GM23338 (cell line): ENCODE measurements at regions not wholly inside any gene's neighbourhood (a gene's known extent, or its start where the extent isn't known, plus 50 kb on each side); places are given as distances from the start of the nearest gene placed in this dataset.
A peak's percentile ranks its signal among the peaks of the same experiment; 100 is the strongest.

Experiments used
- ATAC-seq: fragments of 200-7000 bp; cut with Tn5 transposase; 3 replicates; pipeline ENCODE4 v1.9.1; 2020
- DNase-seq: peaks from one replicate; pipeline ENCODE4 v3.0.0-alpha.2; 2015; ENCODE audit warnings: low spot score
- H2AFZ ChIP-seq: fragments of 200-600 bp; sonication (generic); 2 replicates; pipeline ENCODE4 v1.8.0; 2016; ENCODE audit warnings: antibody characterized with exemption, mild to moderate bottlenecking, moderate library complexity
- H3F3A ChIP-seq: fragments of 200-600 bp; sonication (generic); replicated peaks from 2 replicates; pipeline ENCODE4 v1.8.0; 2017; ENCODE audit warnings: antibody characterized with exemption, mixed run types, low read depth
- H3K27ac ChIP-seq: fragments of 200-600 bp; sonication (generic); 2 replicates; pipeline ENCODE4 v1.6.1; 2016; ENCODE audit warnings: low read depth
- H3K27me3 ChIP-seq: fragments of 200-600 bp; sonication (generic); 2 replicates; pipeline ENCODE4 v1.8.0; 2016; ENCODE audit warnings: mild to moderate bottlenecking, mixed run types, moderate library complexity; ENCODE audit not compliant: insufficient read depth
- H3K36me3 ChIP-seq: fragments of 200-600 bp; sonication (generic); 2 replicates; pipeline ENCODE4 v1.8.0; 2016; ENCODE audit warnings: mild to moderate bottlenecking; ENCODE audit not compliant: insufficient read depth
- H3K4me1 ChIP-seq: fragments of 200-600 bp; sonication (generic); 2 replicates; pipeline ENCODE4 v1.8.0; 2016; ENCODE audit warnings: mild to moderate bottlenecking, moderate library complexity; ENCODE audit not compliant: insufficient read depth
- H3K4me2 ChIP-seq: fragments of 200-600 bp; sonication (generic); 2 replicates; pipeline ENCODE4 v1.7.1; 2017; ENCODE audit warnings: mixed run types
- H3K4me3 ChIP-seq: fragments of 200-600 bp; sonication (generic); 2 replicates; pipeline ENCODE4 v1.6.1; 2016; ENCODE audit warnings: mixed run types
- H3K79me2 ChIP-seq: fragments of 200-600 bp; sonication (generic); replicated peaks from 2 replicates; pipeline ENCODE4 v1.8.0; 2017; ENCODE audit warnings: mild to moderate bottlenecking; ENCODE audit not compliant: insufficient read depth
- H3K9me2 ChIP-seq: fragments of 200-600 bp; sonication (generic); 2 replicates; pipeline ENCODE4 v1.8.0; 2017; ENCODE audit not compliant: insufficient read depth
- H4K20me1 ChIP-seq: fragments of 200-600 bp; sonication (generic); replicated peaks from 2 replicates; pipeline ENCODE4 v1.8.0; 2017; ENCODE audit warnings: mild to moderate bottlenecking; ENCODE audit not compliant: insufficient read depth
- H3K27ac Mint-ChIP-seq: 2 replicates; pipeline ENCODE4 v1.8.0; 2020; ENCODE audit warnings: inconsistent platforms, mild to moderate bottlenecking, moderate library complexity, mixed read lengths
- H3K27me3 Mint-ChIP-seq: 3 replicates; pipeline ENCODE4 v1.8.0; 2022; ENCODE audit warnings: low read depth, mild to moderate bottlenecking, moderate library complexity, mixed read lengths, inconsistent platforms; ENCODE audit not compliant: insufficient read depth, poor library complexity
- H3K36me3 Mint-ChIP-seq: 3 replicates; pipeline ENCODE4 v1.8.0; 2021; ENCODE audit warnings: low read depth, mild to moderate bottlenecking, inconsistent platforms, moderate library complexity, mixed read lengths
- H3K4me1 Mint-ChIP-seq: 3 replicates; pipeline ENCODE4 v1.8.0; 2020; ENCODE audit warnings: mild to moderate bottlenecking, inconsistent platforms, mixed read lengths
- H3K4me3 Mint-ChIP-seq: 3 replicates; pipeline ENCODE4 v1.8.0; 2021; ENCODE audit warnings: moderate library complexity, mild to moderate bottlenecking, inconsistent platforms, mixed read lengths
- H3K9me3 Mint-ChIP-seq: 3 replicates; pipeline ENCODE4 v1.8.0; 2020; ENCODE audit warnings: moderate library complexity, mild to moderate bottlenecking, inconsistent platforms, mixed read lengths
- CREB1 ChIP-seq: fragments of 250-450 bp; sonication (Bioruptor Pico); IDR thresholded peaks from 2 replicates; pipeline ENCODE4 v1.5.0; 2020; ENCODE audit warnings: low read depth, mild to moderate bottlenecking, moderate library complexity
- ETS1 ChIP-seq: IDR thresholded peaks from 2 replicates; pipeline ENCODE4 v1.6.1; 2016; ENCODE audit warnings: antibody characterized with exemption
- EZH2 ChIP-seq: fragments of 200-600 bp; sonication (generic); IDR thresholded peaks from one replicate; pipeline ENCODE4 v1.8.0; 2017; ENCODE audit warnings: antibody characterized with exemption, mild to moderate bottlenecking, low read depth; ENCODE audit not compliant: unreplicated experiment
- EZH2phosphoT487 ChIP-seq: fragments of 200-600 bp; sonication (generic); IDR thresholded peaks from one replicate; pipeline ENCODE4 v1.8.1; 2018; ENCODE audit warnings: antibody characterized with exemption; ENCODE audit not compliant: unreplicated experiment
- JUNB ChIP-seq: IDR thresholded peaks from one replicate; pipeline ENCODE4 v1.6.1; 2016; ENCODE audit warnings: antibody characterized with exemption; ENCODE audit not compliant: unreplicated experiment
- NANOG ChIP-seq: IDR thresholded peaks from 2 replicates; pipeline ENCODE4 v1.6.1; 2016; ENCODE audit warnings: antibody characterized with exemption, borderline replicate concordance
- REST ChIP-seq: IDR thresholded peaks from one replicate; pipeline ENCODE4 v1.6.1; 2018; ENCODE audit warnings: antibody characterized with exemption; ENCODE audit not compliant: unreplicated experiment
- STAT1 ChIP-seq: IDR thresholded peaks from one replicate; pipeline ENCODE4 v1.6.1; 2016; ENCODE audit warnings: antibody characterized with exemption; ENCODE audit not compliant: unreplicated experiment
- ZNF114 ChIP-seq: fragments of 250-450 bp; sonication (Bioruptor Pico); IDR thresholded peaks from 2 replicates; pipeline ENCODE4 v1.5.0; 2020; ENCODE audit warnings: mild to moderate bottlenecking, moderate library complexity
- ZNF331 ChIP-seq: fragments of 250-450 bp; sonication (Bioruptor Pico); IDR thresholded peaks from 2 replicates; pipeline ENCODE4 v1.5.0; 2020; ENCODE audit warnings: low read depth, mild to moderate bottlenecking, moderate library complexity

GRCh38 chr10:3397846-3398245 is 225.3 kb upstream of the PITRM1 start:
- DNase-seq (no peak), ATAC-seq (no peak)
- H3K27me3 ChIP-seq: no peaks in the 10 kb centered on the region
- no peaks in the 10 kb centered on the region for H3K9me2 ChIP-seq
- H3K4me1 Mint-ChIP-seq: peaks cover 11% of the 10 kb centered on the region; the same call in 2 of the 3 replicates
- H4K20me1 ChIP-seq: no peaks in the 10 kb centered on the region
- no peaks in the 10 kb centered on the region for H3F3A ChIP-seq
- H3K36me3 ChIP-seq: no peaks in the 10 kb centered on the region
- H3K36me3 Mint-ChIP-seq: peaks cover 5% of the 10 kb centered on the region; the same call in 2 of the 3 replicates
- peaks cover 11% of the 10 kb centered on the region for H3K9me3 Mint-ChIP-seq
- H3K27ac ChIP-seq: no peak overlapping the region
- TF ChIP-seq CREB1 (CRISPR knock-in tag) (no peak), EZH2phosphoT487 (no peak), REST (no peak)
- H3K27me3 Mint-ChIP-seq: no peaks in the 10 kb centered on the region
- H3K4me2 ChIP-seq: no peak overlapping the region
- no peaks in the 10 kb centered on the region for H3K79me2 ChIP-seq
- H3K4me1 ChIP-seq: no peaks in the 10 kb centered on the region; the same call in 1 of the 2 replicates
- H2AFZ ChIP-seq: no peak overlapping the region
- no peak overlapping the region for H3K4me3 ChIP-seq
- peak overlapping the region; percentile 14; the same call in 1 of the 2 replicates for H3K27ac Mint-ChIP-seq
- no peak overlapping the region for H3K4me3 Mint-ChIP-seq

- Histone ChIP-seq H3K79me2 (no peaks in the 10 kb centered on the region), H2AFZ (no peak overlapping the region), H3K36me3 (no peaks in the 10 kb centered on the region), H4K20me1 (no peaks in the 10 kb centered on the region), H3K4me2 (no peak overlapping the region), H3K4me3 (no peak overlapping the region), H3K27ac (no peak overlapping the region), H3F3A (no peaks in the 10 kb centered on the region), H3K27me3 (no peaks in the 10 kb centered on the region), H3K4me1 (no peaks in the 10 kb centered on the region; the same call in 1 of the 2 replicates), H3K9me2 (no peaks in the 10 kb centered on the region)
- no peak for DNase-seq
- Mint-ChIP-seq H3K4me3 (no peak overlapping the region), H3K9me3 (peaks cover 11% of the 10 kb centered on the region), H3K4me1 (peaks cover 11% of the 10 kb centered on the region; the same call in 2 of the 3 replicates), H3K36me3 (peaks cover 5% of the 10 kb centered on the region; the same call in 2 of the 3 replicates), H3K27me3 (no peaks in the 10 kb centered on the region), H3K27ac (no peak overlapping the region)
- TF ChIP-seq ZNF114 (CRISPR knock-in tag) (no peak), JUNB (no peak), ETS1 (no peak), EZH2 (no peak), REST (no peak), STAT1 (no peak), NANOG (no peak), ZNF331 (CRISPR knock-in tag) (no peak), EZH2phosphoT487 (no peak)
- ATAC-seq: no peak
Measured at GRCh38 chr10:3397231-3397630, 224.6 kb upstream of the PITRM1 start.
